ENCODE measurements at regions not wholly inside any gene's neighbourhood (a gene's known extent, or its start where the extent isn't known, plus 50 kb on each side); places are given as distances from the start of the nearest gene placed in this dataset.

DNA sequence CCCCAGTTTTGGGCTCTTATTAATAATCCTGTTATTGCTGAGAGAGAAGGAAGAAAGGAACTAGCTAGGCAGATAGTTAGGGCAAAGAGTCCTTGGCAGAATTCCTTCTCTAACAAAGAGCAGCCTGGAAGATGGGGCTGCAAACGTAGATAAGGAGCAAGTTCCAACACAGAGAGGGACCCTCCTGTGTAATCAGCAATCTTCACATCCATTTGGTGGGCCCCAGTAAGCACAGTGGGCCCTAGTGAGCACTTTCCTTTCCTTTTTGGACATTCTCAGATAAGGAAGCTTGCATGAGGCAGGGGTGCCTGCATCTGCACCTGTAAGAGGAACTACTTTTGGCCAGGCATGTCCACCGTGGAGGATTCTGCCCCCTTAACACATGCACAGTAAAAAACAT is 119.6 kb upstream of the SGO1 start:
- Histone ChIP-seq H3K4me2 (ENCODE audit: insufficient read depth in 1 of 2, low read depth in 2 of 2, low read length in 2 of 2) (no peak overlapping the region), H3K4me1 (replicated peaks in 1 of 4; ENCODE audit: control insufficient read depth in 3 of 4, insufficient read depth in 4 of 4, low read length in 3 of 4) (no peaks in the 10 kb centered on the region), H3K9me3 (ENCODE audit: insufficient read depth in 2 of 2, low read depth in 1 of 2, low read length in 1 of 2) (no peaks in the 10 kb centered on the region), H2BK15ac (ENCODE audit: low read length) (no peak overlapping the region), H3K27me3 (replicated peaks in 1 of 4; ENCODE audit: control insufficient read depth in 3 of 4, extremely low read depth in 1 of 4, insufficient read depth in 3 of 4, low read length in 3 of 4) (no peaks in the 10 kb centered on the region), H2BK20ac (ENCODE audit: low read length) (no peak overlapping the region), H3K4ac (replicated peaks; ENCODE audit: insufficient read length, low read depth, low read length) (no peak overlapping the region), H3K9ac (replicated peaks in 1 of 4; ENCODE audit: extremely low read depth in 1 of 4, low read depth in 3 of 4, low read length in 3 of 4) (no peak overlapping the region), H3K56ac (replicated peaks; ENCODE audit: insufficient read length, low read depth, low read length) (no peak overlapping the region), H2AK5ac (ENCODE audit: low read depth, low read length) (no peak overlapping the region), H3K23ac (ENCODE audit: insufficient read length) (no peak overlapping the region), H2AFZ (ENCODE audit: low read length) (no peak overlapping the region), H4K5ac (ENCODE audit: insufficient read length, low read depth, low read length) (no peak overlapping the region), H2BK120ac (replicated peaks; ENCODE audit: low read depth, low read length) (no peak overlapping the region), H3K14ac (ENCODE audit: insufficient read length) (no peak overlapping the region), H3K18ac (ENCODE audit: extremely low read depth, low read length) (no peak overlapping the region), H3K79me1 (ENCODE audit: low read depth, low read length) (no peaks in the 10 kb centered on the region), H3K4me3 (ENCODE audit: extremely low read depth in 1 of 4, insufficient read depth in 2 of 4, low read depth in 3 of 4, low read length in 4 of 4) (no peak overlapping the region), H4K20me1 (replicated peaks in 1 of 2; ENCODE audit: control insufficient read depth in 1 of 2, insufficient read depth in 2 of 2, low read length in 2 of 2) (no peaks in the 10 kb centered on the region), H3K79me2 (ENCODE audit: control insufficient read depth in 1 of 2, insufficient read depth in 2 of 2, low read length in 2 of 2) (no peaks in the 10 kb centered on the region), H2BK5ac (ENCODE audit: low read depth, low read length) (no peak overlapping the region), H4K8ac (ENCODE audit: extremely low read depth, insufficient read depth, low read length) (no peak overlapping the region), H3K27ac (ENCODE audit: low read depth, low read length) (no peak overlapping the region), H3K36me3 (ENCODE audit: control insufficient read depth in 2 of 4, insufficient read depth in 4 of 4, low read length in 3 of 4) (no peaks in the 10 kb centered on the region), H2BK12ac (ENCODE audit: low read depth, low read length) (no peak overlapping the region), H4K91ac (replicated peaks; ENCODE audit: insufficient read length, low read length) (no peak overlapping the region), H3K23me2 (ENCODE audit: low read depth, low read length) (no peaks in the 10 kb centered on the region)
- ChIA-PET CTCF (ENCODE audit: partially characterized antibody) (interaction anchor here (0.7 kb wide), 1 partner anchor 10 kb away, joined by 3 read pairs; no protein-coding TSS in a partner anchor), POLR2A (ENCODE audit: partially characterized antibody) (no interaction called here)
- no peak for FAIRE-seq
- no peak for DNase-seq (ENCODE audit: low read depth in 1 of 2, low spot score in 2 of 2)
- TF ChIP-seq, protein P1, sequence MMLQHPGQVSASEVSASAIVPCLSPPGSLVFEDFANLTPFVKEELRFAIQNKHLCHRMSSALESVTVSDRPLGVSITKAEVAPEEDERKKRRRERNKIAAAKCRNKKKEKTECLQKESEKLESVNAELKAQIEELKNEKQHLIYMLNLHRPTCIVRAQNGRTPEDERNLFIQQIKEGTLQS (IDR thresholded peaks at IDR 0.05; ENCODE audit: insufficient read depth, low read depth, low read length): no peak
- no peak for TF ChIP-seq RFX5 (IDR thresholded peaks at IDR 0.05; ENCODE audit: borderline replicate concordance, low read depth, low read length)
- TF ChIP-seq CEBPB (IDR thresholded peaks at IDR 0.05; ENCODE audit: low read depth, low read length): no peak
- TF ChIP-seq TCF12 (IDR thresholded peaks at IDR 0.05; ENCODE audit: low read depth, low read length): no peak
- no peak for TF ChIP-seq RBBP5 (IDR thresholded peaks at IDR 0.05; ENCODE audit: borderline replicate concordance, low read depth, low read length)
- TF ChIP-seq POLR2A (IDR thresholded peaks at IDR 0.05; ENCODE audit: control extremely low read depth in 1 of 2, low read depth in 2 of 2, low read length in 2 of 2): no peak
- TF ChIP-seq RNF2 (IDR thresholded peaks at IDR 0.05; ENCODE audit: borderline replicate concordance, low read depth, low read length, missing control alignments, poor library complexity, severe bottlenecking): no peak
- TF ChIP-seq, protein P2, sequence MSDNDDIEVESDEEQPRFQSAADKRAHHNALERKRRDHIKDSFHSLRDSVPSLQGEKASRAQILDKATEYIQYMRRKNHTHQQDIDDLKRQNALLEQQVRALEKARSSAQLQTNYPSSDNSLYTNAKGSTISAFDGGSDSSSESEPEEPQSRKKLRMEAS (IDR thresholded peaks at IDR 0.05): no peak
- TF ChIP-seq, protein P3, sequence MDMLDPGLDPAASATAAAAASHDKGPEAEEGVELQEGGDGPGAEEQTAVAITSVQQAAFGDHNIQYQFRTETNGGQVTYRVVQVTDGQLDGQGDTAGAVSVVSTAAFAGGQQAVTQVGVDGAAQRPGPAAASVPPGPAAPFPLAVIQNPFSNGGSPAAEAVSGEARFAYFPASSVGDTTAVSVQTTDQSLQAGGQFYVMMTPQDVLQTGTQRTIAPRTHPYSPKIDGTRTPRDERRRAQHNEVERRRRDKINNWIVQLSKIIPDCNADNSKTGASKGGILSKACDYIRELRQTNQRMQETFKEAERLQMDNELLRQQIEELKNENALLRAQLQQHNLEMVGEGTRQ (IDR thresholded peaks at IDR 0.05; ENCODE audit: low read length): no peak
- no peak for TF ChIP-seq TAF1 (IDR thresholded peaks at IDR 0.05; ENCODE audit: low read depth, low read length)
- no peak for TF ChIP-seq ASH2L (IDR thresholded peaks at IDR 0.05; ENCODE audit: low read length)
- no peak for TF ChIP-seq KDM4A (IDR thresholded peaks at IDR 0.05; ENCODE audit: low read depth, low read length, severe bottlenecking)
- 81% methylated on average over 2 of the region's 2 CpGs; no CpG with 5 or more reads in 1 of the 2 experiments for WGBS, 2 experiments (ENCODE audit: extremely low coverage in 1 of 2, insufficient coverage in 1 of 2, insufficient read length in 1 of 2, insufficient replicate concordance in 2 of 2, low coverage in 1 of 2, low lambda C conversion rate in 2 of 2, missing lambda C conversion rate in 1 of 2)
